GM18870 (cell line): ENCODE measurements at regions not wholly inside any gene's neighbourhood (a gene's known extent, or its start where the extent isn't known, plus 50 kb on each side); places are given as distances from the start of the nearest gene placed in this dataset.

ENCODE experiments used
- ATAC-seq: cut with Tn5 transposase; IDR thresholded peaks from one replicate; pipeline ENCODE4 v1.9.1; 2021; ENCODE audit warnings: moderate library complexity; ENCODE audit not compliant: unreplicated experiment

DNA sequence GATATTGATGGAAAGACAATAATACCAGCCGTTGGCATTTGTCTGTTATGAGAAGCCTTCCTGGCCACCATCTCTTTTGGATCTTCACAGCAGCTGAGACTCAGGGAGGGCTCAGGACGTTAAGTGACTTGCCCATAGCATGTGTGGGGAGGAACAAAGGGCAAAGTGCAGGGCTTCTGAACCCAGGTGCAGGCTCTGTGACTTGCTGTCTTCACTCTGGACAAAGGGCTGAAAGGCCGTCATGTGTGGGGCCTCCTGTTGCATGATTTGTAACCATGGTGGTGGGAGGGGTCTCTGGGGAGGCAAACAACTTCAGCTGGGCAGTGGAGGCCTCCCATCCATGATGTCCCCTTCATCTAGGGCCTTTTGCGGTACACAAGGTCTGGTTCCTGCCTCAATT lies 65.5 kb upstream of the SIX2 start:
- ATAC-seq, result no peak

DNA sequence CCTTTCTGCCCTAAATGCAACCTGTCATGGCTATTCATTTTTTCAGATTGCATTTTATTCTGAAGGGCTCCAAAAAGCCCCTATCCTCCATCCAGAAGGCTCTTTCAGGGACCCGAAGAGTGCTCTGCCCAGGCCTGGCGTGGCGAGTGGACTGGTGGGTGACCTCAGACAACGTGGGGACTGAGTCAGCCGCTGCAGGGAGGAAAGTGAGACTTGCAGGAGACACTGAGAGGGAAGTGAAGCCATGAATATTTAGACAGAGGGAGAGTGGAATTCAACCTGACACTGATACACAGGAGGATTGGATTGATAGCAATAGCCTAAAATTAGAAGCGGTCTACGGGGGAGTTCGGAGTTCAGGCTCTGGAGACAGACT lies 63.6 kb upstream of the SIX2 start:
- no peak for ATAC-seq

DNA sequence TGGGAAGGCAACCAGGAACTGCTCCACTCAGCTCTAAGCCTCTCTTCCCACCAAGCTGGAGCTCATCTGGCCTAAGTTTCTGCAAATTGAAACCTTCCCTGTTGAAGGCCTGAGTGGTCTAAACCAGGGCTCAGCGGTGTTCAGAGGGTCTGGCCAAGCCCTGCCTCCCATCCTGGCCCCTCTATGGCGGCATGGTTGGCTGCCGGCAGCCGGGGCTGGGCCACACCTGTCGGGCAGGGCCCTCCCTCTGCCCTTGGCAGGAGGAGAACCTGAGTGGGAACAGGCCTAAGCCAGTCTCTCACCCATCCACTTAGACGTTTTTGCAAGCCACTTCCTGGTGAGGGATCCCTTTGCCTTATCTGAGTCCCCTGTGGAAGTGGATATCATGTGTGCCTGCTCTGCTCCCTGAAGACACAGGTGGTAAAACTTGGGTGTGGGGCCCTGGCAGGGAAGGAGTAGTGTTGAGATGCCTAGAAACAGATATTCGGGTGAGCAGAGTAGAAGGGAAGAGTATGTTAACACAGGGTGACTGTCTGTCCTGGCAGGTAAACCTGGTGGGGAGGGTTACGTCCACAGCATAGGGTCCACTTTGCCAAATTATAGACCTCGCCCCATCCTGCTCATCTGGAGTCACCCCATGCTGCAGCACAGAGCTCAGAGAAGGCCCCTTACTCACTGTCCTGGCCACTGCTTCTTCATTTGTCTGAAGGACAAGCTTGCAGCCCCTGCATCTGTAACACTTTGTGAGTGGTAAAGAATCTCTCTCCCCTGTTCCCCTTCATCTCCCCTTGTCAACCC lies 63.0 kb upstream of the SIX2 start:
- no peak for ATAC-seq

DNA sequence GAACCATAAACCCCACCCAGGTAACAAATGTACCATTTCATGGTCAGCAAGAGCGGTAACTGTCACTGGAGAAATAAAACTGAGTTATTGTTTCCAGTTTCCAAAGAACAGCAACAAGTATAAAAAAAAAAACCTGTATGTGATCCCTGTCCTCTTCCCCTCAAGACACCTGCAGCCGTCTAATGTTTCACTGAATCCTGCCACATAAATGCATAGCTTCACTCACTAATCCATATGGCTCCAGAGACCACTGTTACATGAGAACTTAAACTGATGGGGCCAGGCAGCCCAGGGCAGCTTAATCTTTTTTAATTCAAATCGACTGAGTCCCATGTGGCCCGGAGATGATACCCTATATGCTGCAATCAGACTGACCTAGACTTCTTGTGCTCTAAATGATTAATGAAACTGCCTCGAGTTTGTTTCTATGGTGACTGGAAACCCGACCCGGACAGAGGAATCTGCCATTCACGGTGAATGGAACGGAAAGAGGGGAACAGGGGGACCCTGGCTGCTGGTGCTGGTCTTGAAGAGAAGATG lies 60.9 kb upstream of the SIX2 start:
- no peak for ATAC-seq

DNA sequence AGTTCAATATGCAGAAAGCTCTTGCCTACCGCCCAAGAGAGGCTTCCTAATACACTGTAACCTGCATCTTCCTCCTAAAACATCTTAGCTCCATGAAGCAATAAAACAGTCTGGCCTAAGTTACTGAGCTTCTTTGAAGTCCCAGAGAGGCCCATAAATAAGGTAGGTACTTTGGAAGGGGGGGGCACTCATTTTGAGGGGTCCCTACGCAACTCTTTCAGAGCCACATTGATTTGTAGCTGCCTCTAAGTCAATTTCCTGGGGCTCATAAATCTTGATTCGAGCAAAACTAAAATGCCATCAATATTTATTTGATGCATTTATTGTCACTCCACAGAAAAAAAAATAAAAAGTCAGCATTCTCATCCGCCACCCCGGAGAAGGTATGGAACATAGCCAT lies 60.4 kb upstream of the SIX2 start:
- ATAC-seq, result no peak

DNA sequence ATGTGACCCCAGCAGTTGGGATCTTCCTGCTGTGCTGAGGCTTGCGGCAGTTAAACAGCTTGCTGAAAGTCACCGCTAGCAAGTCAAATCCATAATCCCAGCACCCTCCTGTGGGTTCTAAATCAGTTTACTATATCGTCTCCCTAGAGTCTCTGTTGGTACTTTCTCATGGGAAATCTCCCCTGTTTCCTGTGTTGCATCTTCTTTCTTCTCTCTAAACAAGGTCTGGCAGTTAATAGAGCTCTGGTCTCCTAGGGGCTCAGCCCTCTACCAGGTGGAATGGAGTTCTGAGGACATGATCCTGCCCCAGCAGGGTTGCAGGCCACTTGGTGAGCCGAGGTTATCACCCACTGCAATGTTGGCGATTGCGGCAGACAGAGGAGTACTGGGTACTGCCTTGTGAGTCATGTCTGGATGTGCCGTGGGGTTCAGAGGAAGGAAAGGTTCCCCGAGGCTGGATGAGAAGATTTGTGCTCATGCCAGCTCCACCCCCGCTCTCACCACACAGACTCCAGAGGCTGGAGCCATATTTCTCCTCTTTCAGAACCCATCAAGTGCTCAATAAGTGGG lies 59.4 kb upstream of the SIX2 start:
- no peak for ATAC-seq

DNA sequence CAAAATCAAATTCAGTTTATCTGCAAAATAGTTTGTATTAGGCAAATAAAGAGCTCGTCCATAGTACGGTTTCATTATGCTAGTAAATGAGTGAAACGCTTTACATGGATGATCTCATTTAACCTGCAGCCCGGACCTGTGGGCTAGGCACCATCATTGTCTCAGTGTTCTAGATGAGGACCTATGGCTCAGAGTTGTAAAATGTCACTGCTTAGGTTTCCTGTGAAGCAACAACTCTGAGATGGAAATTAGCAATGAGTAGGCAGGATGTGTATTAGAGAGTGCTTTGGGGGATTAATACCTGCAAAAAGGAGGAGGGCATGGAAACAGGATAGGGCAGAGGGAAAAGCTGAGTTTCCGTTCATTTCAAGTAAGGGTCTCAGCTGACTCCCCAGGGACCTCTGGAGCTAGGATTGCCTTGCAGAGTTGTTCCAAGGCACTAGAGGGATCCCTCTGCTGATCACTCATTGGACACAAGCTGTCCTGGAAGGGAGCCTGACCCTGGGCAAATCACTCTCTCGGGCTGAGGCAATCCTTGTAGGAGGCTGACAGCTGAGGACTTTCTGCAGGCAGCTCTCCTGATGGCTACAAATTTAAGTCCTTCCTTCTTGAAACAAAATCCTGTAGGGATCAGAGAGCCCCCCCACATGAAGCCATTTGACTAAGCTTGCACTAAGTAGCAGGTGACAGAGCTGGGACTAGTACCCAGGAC lies 58.8 kb upstream of the SIX2 start:
- ATAC-seq, result no peak
